IMR-90 (cell line): ENCODE measurements at regions not wholly inside any gene's neighbourhood (a gene's known extent, or its start where the extent isn't known, plus 50 kb on each side); places are given as distances from the start of the nearest gene placed in this dataset.

Experiments used
- ATAC-seq: fragments of 200-7000 bp; cut with Tn5 transposase; 2 replicates; pipeline ENCODE4 v1.9.1; 2020; ENCODE audit warnings: low read depth, mild to moderate bottlenecking, moderate library complexity
- BruUV-seq: library from RNA; stranded (reverse); fragments of 400-500 nt; replicated peaks from 2 replicates; lab custom pipeline; 2021; lab: Mats Ljungman, UMichigan
- CTCF ChIA-PET: fragments of 300-600 bp; formaldehyde crosslinking; extraction: SDS; loops from one replicate; lab custom pipeline; 2021; ENCODE audit warnings: antibody characterized with exemption; lab: Yijun Ruan, JAX
- POLR2A ChIA-PET: fragments of 300-600 bp; sonication (Branson Sonifier 250); formaldehyde crosslinking; loops from one replicate; lab custom pipeline; 2022; ENCODE audit warnings: antibody characterized with exemption; ENCODE audit not compliant: unreplicated experiment; lab: Charles Lee
- DNase-seq: peaks from one replicate; pipeline ENCODE4 v3.0.0; 2013
- H2AFZ ChIP-seq: replicated peaks from 2 replicates; pipeline ENCODE3; 2013; ENCODE audit warnings: low read length, mild to moderate bottlenecking; ENCODE audit not compliant: poor library complexity
- H2AK5ac ChIP-seq: 2 replicates; pipeline ENCODE4 v1.6.1; 2013; ENCODE audit warnings: low read depth, low read length, inconsistent platforms
- H2AK9ac ChIP-seq: replicated peaks from 2 replicates; pipeline ENCODE3; 2013; ENCODE audit warnings: mild to moderate bottlenecking, low read depth, low read length, moderate library complexity; ENCODE audit not compliant: poor library complexity
- H2BK120ac ChIP-seq: 2 replicates; pipeline ENCODE4 v1.6.1; 2013; ENCODE audit warnings: low read depth, low read length, inconsistent platforms
- H2BK15ac ChIP-seq: 3 replicates; pipeline ENCODE4 v1.6.1; 2013; ENCODE audit warnings: low read depth, low read length, inconsistent platforms
- H2BK20ac ChIP-seq: 2 replicates; pipeline ENCODE4 v1.6.1; 2013; ENCODE audit warnings: low read depth, mild to moderate bottlenecking, inconsistent platforms, low read length, moderate library complexity
- H2BK5ac ChIP-seq: 2 replicates; pipeline ENCODE4 v1.6.1; 2013; ENCODE audit warnings: mild to moderate bottlenecking, low read depth, low read length, inconsistent platforms; ENCODE audit not compliant: poor library complexity, severe bottlenecking
- H3K14ac ChIP-seq: replicated peaks from 2 replicates; pipeline ENCODE4 v1.6.1; 2013; ENCODE audit warnings: low read depth, low read length, inconsistent platforms
- H3K18ac ChIP-seq: 2 replicates; pipeline ENCODE4 v1.6.1; 2013; ENCODE audit warnings: low read depth, low read length, control low read depth
- H3K23ac ChIP-seq: 2 replicates; pipeline ENCODE4 v1.6.1; 2013; ENCODE audit warnings: low read depth, low read length, inconsistent platforms
- H3K27ac ChIP-seq: 2 replicates; pipeline ENCODE4 v1.5.1; 2013; ENCODE audit warnings: mild to moderate bottlenecking, control low read depth, low read length; ENCODE audit not compliant: insufficient read depth
- H3K27me3 ChIP-seq: 2 replicates; pipeline ENCODE4 v1.6.1; 2013; ENCODE audit warnings: low read length; ENCODE audit not compliant: control insufficient read depth, insufficient read depth
- H3K36me3 ChIP-seq: 2 replicates; pipeline ENCODE4 v1.6.1; 2013; ENCODE audit warnings: low read length, mixed read lengths; ENCODE audit not compliant: control insufficient read depth, insufficient read depth
- H3K4ac ChIP-seq: 2 replicates; pipeline ENCODE4 v1.6.1; 2013; ENCODE audit warnings: low read depth, low read length, inconsistent platforms
- H3K4me1 ChIP-seq: 2 replicates; pipeline ENCODE4 v1.6.1; 2013; ENCODE audit warnings: low read length, mixed read lengths; ENCODE audit not compliant: control insufficient read depth, insufficient read depth
- H3K4me2 ChIP-seq: 2 replicates; pipeline ENCODE4 v1.6.1; 2013; ENCODE audit warnings: low read depth, mild to moderate bottlenecking, control low read depth, low read length, moderate library complexity
- H3K4me3 ChIP-seq: 2 replicates; pipeline ENCODE4 v1.5.1; 2013; ENCODE audit warnings: low read depth, mild to moderate bottlenecking, control low read depth, low read length, moderate library complexity; ENCODE audit not compliant: insufficient read depth
- H3K56ac ChIP-seq: 2 replicates; pipeline ENCODE4 v1.6.1; 2013; ENCODE audit warnings: low read length, inconsistent platforms; ENCODE audit not compliant: insufficient read depth; ENCODE audit errors: extremely low read depth
- H3K79me1 ChIP-seq, 2 experiments: 2 replicates each; pipeline ENCODE4 v1.6.1; 2013; ENCODE audit warnings: low read length in 2 of 2, inconsistent platforms in 1 of 2, low read depth in 1 of 2
- H3K9ac ChIP-seq: 2 replicates; pipeline ENCODE4 v1.6.1; 2013; ENCODE audit warnings: low read depth, low read length, control low read depth
- H3K9me1 ChIP-seq: 2 replicates; pipeline ENCODE4 v1.6.1; 2013; ENCODE audit warnings: low read length, inconsistent platforms; ENCODE audit not compliant: insufficient read depth
- H3K9me3 ChIP-seq: 2 replicates; pipeline ENCODE4 v1.6.1; 2013; ENCODE audit warnings: low read length; ENCODE audit not compliant: control insufficient read depth, insufficient read depth
- H4K20me1 ChIP-seq: 2 replicates; pipeline ENCODE4 v1.6.1; 2013; ENCODE audit warnings: low read length, inconsistent platforms; ENCODE audit not compliant: insufficient read depth
- H4K5ac ChIP-seq: 2 replicates; pipeline ENCODE4 v1.6.1; 2013; ENCODE audit warnings: mild to moderate bottlenecking, low read depth, low read length, control low read depth
- H4K8ac ChIP-seq, 2 experiments: 2 replicates each; pipeline ENCODE4 v1.6.1; 2013; ENCODE audit warnings: low read depth in 2 of 2, low read length in 2 of 2, control low read depth in 1 of 2, inconsistent platforms in 1 of 2
- H4K91ac ChIP-seq: 2 replicates; pipeline ENCODE4 v1.6.1; 2013; ENCODE audit warnings: low read depth, low read length, inconsistent platforms; ENCODE audit not compliant: insufficient read depth
- BHLHE40 ChIP-seq: fragments of 150-350 bp; IDR thresholded peaks from 2 replicates; pipeline ENCODE4 v1.6.1; 2016; ENCODE audit warnings: mild to moderate bottlenecking, low read depth, low read length
- CEBPB ChIP-seq: IDR thresholded peaks from 2 replicates; pipeline ENCODE4 v1.6.1; 2012; ENCODE audit warnings: low read depth, low read length, improper control_type of control experiment
- CHD1 ChIP-seq: IDR thresholded peaks from 2 replicates; pipeline ENCODE4 v1.6.1; 2012; ENCODE audit warnings: low read depth, low read length, improper control_type of control experiment
- FOS ChIP-seq: fragments of 150-350 bp; IDR thresholded peaks from 2 replicates; pipeline ENCODE4 v1.6.1; 2016; ENCODE audit warnings: low read depth, low read length
- MAFK ChIP-seq: IDR thresholded peaks from 2 replicates; pipeline ENCODE4 v1.6.1; 2012; ENCODE audit warnings: low read depth, low read length, improper control_type of control experiment
- MAZ ChIP-seq: IDR thresholded peaks from 2 replicates; pipeline ENCODE4 v1.6.1; 2012; ENCODE audit warnings: low read depth, mild to moderate bottlenecking, low read length, improper control_type of control experiment, moderate library complexity, borderline replicate concordance
- MXI1 ChIP-seq: IDR thresholded peaks from 2 replicates; pipeline ENCODE4 v1.6.1; 2012; ENCODE audit warnings: low read depth, mild to moderate bottlenecking, low read length, moderate library complexity, borderline replicate concordance
- NFE2L2 ChIP-seq: fragments of 150-350 bp; IDR thresholded peaks from 2 replicates; pipeline ENCODE4 v1.6.1; 2016; ENCODE audit warnings: low read depth, mild to moderate bottlenecking, low read length
- POLR2A ChIP-seq: IDR thresholded peaks from 2 replicates; pipeline ENCODE4 v1.6.1; 2012; ENCODE audit warnings: mild to moderate bottlenecking, low read depth, low read length
- RCOR1 ChIP-seq: IDR thresholded peaks from 2 replicates; pipeline ENCODE4 v1.6.1; 2012; ENCODE audit warnings: mild to moderate bottlenecking, low read length, improper control_type of control experiment; ENCODE audit not compliant: insufficient replicate concordance
- SMC3 ChIP-seq: fragments of 150-350 bp; IDR thresholded peaks from 2 replicates; pipeline ENCODE4 v1.6.1; 2016; ENCODE audit warnings: low read depth, mild to moderate bottlenecking, antibody characterized with exemption, low read length, moderate library complexity
- USF2 ChIP-seq: fragments of 150-350 bp; IDR thresholded peaks from 2 replicates; pipeline ENCODE4 v1.6.1; 2017; ENCODE audit warnings: mild to moderate bottlenecking, antibody characterized with exemption, low read length, low read depth
- dilution Hi-C: fragments of 300-500 bp; cut with HindIII; formaldehyde crosslinking; loops from one replicate; pipeline ENCODE4 v1.14.3; 2018; ENCODE audit warnings: low sequenced_read_pairs; ENCODE audit not compliant: unreplicated experiment
- in situ Hi-C: fragments of 300-500 bp; cut with MboI; formaldehyde crosslinking; loops from 3 replicates; pipeline ENCODE4 v1.14.3; 2019; ENCODE audit warnings: low sequenced_read_pairs, inconsistent platforms, mixed read lengths
- intact Hi-C: fragments of 100-400 bp; cut with micrococcal nuclease; formaldehyde crosslinking; loops from 2 replicates; pipeline ENCODE4 v1.10.0; 2022
- TF ChIP-seq, protein P1 (sequence below): conservative IDR thresholded peaks from 2 replicates; pipeline ENCODE4 v1.5.1; 2012; ENCODE audit warnings: mild to moderate bottlenecking, low read depth, low read length, improper control_type of control experiment
- TF ChIP-seq, protein P2 (sequence below): fragments of 150-350 bp; IDR thresholded peaks from 2 replicates; pipeline ENCODE4 v1.6.1; 2016; ENCODE audit warnings: low read depth, mild to moderate bottlenecking, low read length, moderate library complexity, borderline replicate concordance

GRCh38 chr4:125368146-125368545, 53.4 kb downstream of the FAT4 start:
- Histone ChIP-seq H3K36me3 (no peaks in the 10 kb centered on the region), H3K9me3 (no peaks in the 10 kb centered on the region), H3K4ac (no peak overlapping the region), H3K18ac (peak overlapping the region; percentile 82; the same call in 1 of the 2 replicates), H3K4me3 (peak overlapping the region; percentile 60), H4K20me1 (no peaks in the 10 kb centered on the region), H3K27me3 (no peaks in the 10 kb centered on the region), H3K23ac (no peak overlapping the region), H2BK5ac (peak overlapping the region; percentile 88), H2AK5ac (no peak overlapping the region), H2AFZ (no peak overlapping the region), H4K8ac (peak overlapping the region in 1 of 2 experiments; percentile 15; a peak in 1 of 4 replicates), H3K9ac (peak overlapping the region; percentile 44; the same call in 1 of the 2 replicates), H3K9me1 (no peaks in the 10 kb centered on the region), H3K79me1 (peaks cover 12 to 19% of the 10 kb centered on the region in 2 experiments), H2AK9ac (no peak overlapping the region), H2BK15ac (no peak overlapping the region), H3K27ac (no peak overlapping the region), H3K4me2 (peak overlapping the region; percentile 87; the same call in 1 of the 2 replicates), H2BK20ac (no peak overlapping the region), H3K4me1 (peaks cover 5% of the 10 kb centered on the region), H4K5ac (no peak overlapping the region), H3K56ac (no peak overlapping the region), H4K91ac (no peak overlapping the region), H2BK120ac (no peak overlapping the region), H3K14ac (no peak overlapping the region)
- DNase-seq: peak; percentile 70
- BruUV-seq: no TSS peak
- CTCF ChIA-PET: no interaction called here
- dilution Hi-C loops (no loop called here), in situ Hi-C loops (no loop called here), intact Hi-C loops (loop anchor here (2.0 to 5.0 kb wide), 2 partner anchors 21 to 51 kb away; no protein-coding TSS in a partner anchor)
- POLR2A ChIA-PET: no interaction called here
- TF ChIP-seq USF2: no peak
- TF ChIP-seq FOS: no peak
- TF ChIP-seq, protein P1, sequence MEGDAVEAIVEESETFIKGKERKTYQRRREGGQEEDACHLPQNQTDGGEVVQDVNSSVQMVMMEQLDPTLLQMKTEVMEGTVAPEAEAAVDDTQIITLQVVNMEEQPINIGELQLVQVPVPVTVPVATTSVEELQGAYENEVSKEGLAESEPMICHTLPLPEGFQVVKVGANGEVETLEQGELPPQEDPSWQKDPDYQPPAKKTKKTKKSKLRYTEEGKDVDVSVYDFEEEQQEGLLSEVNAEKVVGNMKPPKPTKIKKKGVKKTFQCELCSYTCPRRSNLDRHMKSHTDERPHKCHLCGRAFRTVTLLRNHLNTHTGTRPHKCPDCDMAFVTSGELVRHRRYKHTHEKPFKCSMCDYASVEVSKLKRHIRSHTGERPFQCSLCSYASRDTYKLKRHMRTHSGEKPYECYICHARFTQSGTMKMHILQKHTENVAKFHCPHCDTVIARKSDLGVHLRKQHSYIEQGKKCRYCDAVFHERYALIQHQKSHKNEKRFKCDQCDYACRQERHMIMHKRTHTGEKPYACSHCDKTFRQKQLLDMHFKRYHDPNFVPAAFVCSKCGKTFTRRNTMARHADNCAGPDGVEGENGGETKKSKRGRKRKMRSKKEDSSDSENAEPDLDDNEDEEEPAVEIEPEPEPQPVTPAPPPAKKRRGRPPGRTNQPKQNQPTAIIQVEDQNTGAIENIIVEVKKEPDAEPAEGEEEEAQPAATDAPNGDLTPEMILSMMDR: no peak
- TF ChIP-seq, protein P2, sequence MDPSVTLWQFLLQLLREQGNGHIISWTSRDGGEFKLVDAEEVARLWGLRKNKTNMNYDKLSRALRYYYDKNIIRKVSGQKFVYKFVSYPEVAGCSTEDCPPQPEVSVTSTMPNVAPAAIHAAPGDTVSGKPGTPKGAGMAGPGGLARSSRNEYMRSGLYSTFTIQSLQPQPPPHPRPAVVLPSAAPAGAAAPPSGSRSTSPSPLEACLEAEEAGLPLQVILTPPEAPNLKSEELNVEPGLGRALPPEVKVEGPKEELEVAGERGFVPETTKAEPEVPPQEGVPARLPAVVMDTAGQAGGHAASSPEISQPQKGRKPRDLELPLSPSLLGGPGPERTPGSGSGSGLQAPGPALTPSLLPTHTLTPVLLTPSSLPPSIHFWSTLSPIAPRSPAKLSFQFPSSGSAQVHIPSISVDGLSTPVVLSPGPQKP: no peak
- TF ChIP-seq MXI1: no peak
- TF ChIP-seq CHD1: no peak
- TF ChIP-seq MAFK: no peak
- no peak for TF ChIP-seq MAZ
- TF ChIP-seq CEBPB: no peak
- no peak for TF ChIP-seq NFE2L2
- no peak for TF ChIP-seq RCOR1
- TF ChIP-seq POLR2A: no peak
- TF ChIP-seq SMC3: no peak
- no peak for TF ChIP-seq BHLHE40
- ATAC-seq: peak; percentile 61
